Uterus (tissue), 3 donors: ENCODE measurements at regions not wholly inside any gene's neighbourhood (a gene's known extent, or its start where the extent isn't known, plus 50 kb on each side); places are given as distances from the start of the nearest gene placed in this dataset.

ENCODE experiments used
- DNase-seq, 2 donors: peaks; one replicate each; pipeline ENCODE4 v3.0.0-alpha.2; 2019 to 2020
- H3K27ac ChIP-seq, 2 donors: fragments of 200-600 bp; sonication (generic); 1 replicate in 1 of 2; 2 replicates in 1 of 2; pipeline ENCODE4 v1.5.1; 2016 to 2018
- H3K27me3 ChIP-seq, 2 donors: fragments of 200-600 bp; sonication (generic); one replicate each; pipeline ENCODE4 v1.5.1; 2018 to 2019; ENCODE audit warnings: control low read depth in 1 of 2
- H3K36me3 ChIP-seq, 2 donors: fragments of 200-600 bp; sonication (generic); one replicate each; pipeline ENCODE4 v1.5.1; 2019; ENCODE audit warnings: control low read depth in 1 of 2
- H3K4me1 ChIP-seq, 2 donors: fragments of 200-600 bp; sonication (generic); one replicate each; pipeline ENCODE4 v1.5.1; 2018 to 2019; ENCODE audit warnings: control low read depth in 1 of 2
- H3K4me3 ChIP-seq, 2 donors: fragments of 200-600 bp; sonication (generic); 1 replicate in 1 of 2; 2 replicates in 1 of 2; pipeline ENCODE4 v1.5.1; 2018 to 2019; ENCODE audit warnings: mild to moderate bottlenecking in 1 of 2
- H3K9me3 ChIP-seq, 2 donors: fragments of 200-600 bp; sonication (generic); one replicate each; pipeline ENCODE4 v1.5.1; 2019; ENCODE audit warnings: control low read depth in 1 of 2
- POLR2A ChIP-seq, 2 donors: fragments of 450-650 bp; IDR thresholded peaks; one replicate each; pipeline ENCODE4 v1.6.1; 2016; ENCODE audit warnings: antibody characterized with exemption in 2 of 2, mild to moderate bottlenecking in 1 of 2, moderate library complexity in 1 of 2
- intact Hi-C: fragments of 100-400 bp; cut with DNase I; formaldehyde crosslinking; loops from one replicate; pipeline ENCODE4 v1.15.1; 2023; ENCODE audit warnings: low total_unique reads
- TF ChIP-seq, protein P1 (sequence below), 4 experiments: fragments of 200-600 bp in 2 of 4; fragments of 450-650 bp in 2 of 4; sonication (generic) in 2 of 4; IDR thresholded peaks; one replicate each; pipeline ENCODE4 v1.5.1; 2016 to 2019; ENCODE audit warnings: antibody characterized with exemption in 4 of 4, mild to moderate bottlenecking in 2 of 4, moderate library complexity in 1 of 4
- donor health status: DM: yes; HTN: yes; CAD: no.

DNA sequence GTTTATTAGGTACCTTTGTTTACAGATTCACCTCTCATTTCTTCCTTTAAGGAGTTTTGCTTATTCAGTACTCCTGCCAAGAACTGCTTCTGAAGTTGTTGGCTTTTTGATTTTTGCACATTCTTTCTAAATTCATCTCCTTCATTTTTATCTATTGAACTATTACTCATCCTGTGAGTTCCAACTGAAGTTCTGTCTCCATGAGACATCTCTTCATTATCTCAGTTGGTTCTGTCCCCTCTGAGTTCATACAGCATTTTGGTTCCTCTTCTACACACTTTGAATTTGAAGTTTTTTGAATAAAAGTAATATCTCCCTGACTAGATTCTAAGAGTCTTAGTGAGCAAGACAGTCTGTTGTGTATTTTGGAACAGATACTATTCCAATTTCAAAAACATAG, 299.7 kb downstream of the OTOL1 start:
- Histone ChIP-seq H3K4me3 (no peak overlapping the region), H3K27ac (no peak overlapping the region), H3K27me3 (no peaks in the 10 kb centered on the region), H3K9me3 (no peaks in the 10 kb centered on the region), H3K4me1 (no peaks in the 10 kb centered on the region), H3K36me3 (no peaks in the 10 kb centered on the region)
- TF ChIP-seq, protein P1, sequence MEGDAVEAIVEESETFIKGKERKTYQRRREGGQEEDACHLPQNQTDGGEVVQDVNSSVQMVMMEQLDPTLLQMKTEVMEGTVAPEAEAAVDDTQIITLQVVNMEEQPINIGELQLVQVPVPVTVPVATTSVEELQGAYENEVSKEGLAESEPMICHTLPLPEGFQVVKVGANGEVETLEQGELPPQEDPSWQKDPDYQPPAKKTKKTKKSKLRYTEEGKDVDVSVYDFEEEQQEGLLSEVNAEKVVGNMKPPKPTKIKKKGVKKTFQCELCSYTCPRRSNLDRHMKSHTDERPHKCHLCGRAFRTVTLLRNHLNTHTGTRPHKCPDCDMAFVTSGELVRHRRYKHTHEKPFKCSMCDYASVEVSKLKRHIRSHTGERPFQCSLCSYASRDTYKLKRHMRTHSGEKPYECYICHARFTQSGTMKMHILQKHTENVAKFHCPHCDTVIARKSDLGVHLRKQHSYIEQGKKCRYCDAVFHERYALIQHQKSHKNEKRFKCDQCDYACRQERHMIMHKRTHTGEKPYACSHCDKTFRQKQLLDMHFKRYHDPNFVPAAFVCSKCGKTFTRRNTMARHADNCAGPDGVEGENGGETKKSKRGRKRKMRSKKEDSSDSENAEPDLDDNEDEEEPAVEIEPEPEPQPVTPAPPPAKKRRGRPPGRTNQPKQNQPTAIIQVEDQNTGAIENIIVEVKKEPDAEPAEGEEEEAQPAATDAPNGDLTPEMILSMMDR (IDR thresholded peaks at IDR 0.05): no peak
- no peak for TF ChIP-seq POLR2A (IDR thresholded peaks at IDR 0.05)
- no peak for DNase-seq
- intact Hi-C loops: no loop called here

DNA sequence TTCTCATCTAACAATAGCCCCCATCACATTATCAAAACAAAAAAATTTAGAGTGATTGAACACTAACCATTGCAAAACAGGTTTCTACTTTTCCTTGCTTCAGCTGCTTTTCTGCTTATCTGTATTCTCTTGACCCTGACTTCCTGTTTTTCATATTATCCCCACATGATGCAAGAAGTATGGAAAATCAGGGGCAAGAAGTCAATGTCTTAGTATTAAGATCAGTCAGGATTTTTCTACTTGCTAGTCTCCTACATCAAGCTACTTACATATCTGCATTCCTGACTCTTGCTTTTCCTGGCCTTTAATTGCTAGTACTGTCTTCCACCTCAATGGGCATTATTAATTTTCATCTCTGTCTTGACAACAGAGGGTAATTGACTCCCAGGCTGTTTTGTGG, 300.2 kb downstream of the OTOL1 start:
- Histone ChIP-seq H3K4me1 (no peaks in the 10 kb centered on the region), H3K36me3 (no peaks in the 10 kb centered on the region), H3K27ac (no peak overlapping the region), H3K27me3 (no peaks in the 10 kb centered on the region), H3K9me3 (no peaks in the 10 kb centered on the region), H3K4me3 (no peak overlapping the region)
- DNase-seq: no peak
- TF ChIP-seq, protein P1 (IDR thresholded peaks at IDR 0.05): no peak
- TF ChIP-seq POLR2A (IDR thresholded peaks at IDR 0.05): no peak
- intact Hi-C loops: no loop called here

DNA sequence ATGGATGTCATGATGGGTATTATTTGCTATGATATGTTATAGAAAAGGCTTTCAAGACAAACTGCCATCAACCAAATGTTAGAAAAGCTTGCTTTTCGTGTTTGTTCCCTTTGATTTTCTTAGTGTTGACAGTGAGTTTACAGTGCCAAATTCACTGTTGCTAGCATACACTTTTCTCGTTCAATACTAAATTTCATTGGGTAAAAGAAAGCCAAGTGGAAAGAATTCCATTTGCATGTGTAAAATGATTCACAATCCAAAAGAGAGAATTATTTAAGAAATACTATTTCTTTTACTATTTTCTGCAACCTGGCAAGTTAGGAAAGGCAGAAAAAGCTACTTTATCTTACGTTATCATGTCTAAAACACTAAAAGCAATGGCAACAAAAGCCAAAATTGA, 301.4 kb downstream of the OTOL1 start:
- Histone ChIP-seq H3K27ac (no peak overlapping the region), H3K36me3 (no peaks in the 10 kb centered on the region), H3K4me3 (no peak overlapping the region), H3K4me1 (no peaks in the 10 kb centered on the region), H3K27me3 (no peaks in the 10 kb centered on the region), H3K9me3 (no peaks in the 10 kb centered on the region)
- intact Hi-C loops: no loop called here
- TF ChIP-seq, protein P1 (IDR thresholded peaks at IDR 0.05): no peak
- no peak for TF ChIP-seq POLR2A (IDR thresholded peaks at IDR 0.05)
- DNase-seq: no peak

DNA sequence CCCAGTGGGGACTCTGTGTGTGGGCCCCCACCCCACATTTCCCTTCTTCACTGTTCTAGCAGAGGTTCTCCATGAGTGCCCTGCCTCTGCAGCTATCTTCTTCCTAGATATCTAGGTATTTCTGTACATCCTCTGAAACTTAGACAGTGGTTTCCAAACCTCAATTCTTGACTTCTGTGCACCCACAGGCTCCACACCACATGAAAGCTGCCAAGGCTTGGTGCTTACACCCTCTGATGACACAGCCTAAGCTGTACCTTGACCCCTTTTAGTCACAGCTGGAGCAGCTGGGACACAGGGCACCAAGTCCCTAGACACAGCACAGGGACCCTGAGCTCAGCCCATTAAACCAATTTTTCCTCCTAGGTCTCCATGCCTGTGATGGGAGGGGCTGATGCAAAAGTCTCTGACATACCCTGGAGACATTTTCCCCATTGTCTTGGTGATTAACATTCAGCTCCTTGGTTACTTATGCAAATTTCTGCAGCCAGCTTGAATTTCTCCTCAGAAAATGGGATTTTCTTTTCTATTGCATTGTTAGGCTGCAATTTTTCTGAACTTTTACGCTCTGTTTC, 304.5 kb downstream of the OTOL1 start:
- TF ChIP-seq, protein P1 (IDR thresholded peaks at IDR 0.05): no peak
- TF ChIP-seq POLR2A (IDR thresholded peaks at IDR 0.05): no peak
- intact Hi-C loops: no loop called here
- no peak overlapping the region for H3K27ac ChIP-seq

DNA sequence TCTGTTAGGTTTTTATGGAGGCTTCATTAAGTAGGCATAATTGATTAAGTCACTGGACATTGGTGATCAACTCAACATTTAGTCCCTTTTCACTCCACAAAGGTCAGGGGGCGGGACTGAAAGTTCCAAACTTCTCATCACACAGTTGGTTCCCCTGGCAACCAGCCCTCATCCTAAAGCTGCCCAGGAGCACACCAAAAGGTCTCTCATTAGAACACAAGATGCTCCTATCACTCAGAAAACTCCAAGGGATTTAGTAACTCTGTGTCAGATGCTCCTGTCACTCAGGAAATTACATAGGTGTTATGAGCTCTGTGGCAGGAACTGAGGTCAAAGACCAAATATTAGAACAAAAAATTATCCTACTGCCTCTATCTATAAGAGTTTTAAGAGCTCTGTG, 321.5 kb downstream of the OTOL1 start:
- no peak overlapping the region for H3K4me3 ChIP-seq
- no peaks in the 10 kb centered on the region for H3K36me3 ChIP-seq
- H3K27me3 ChIP-seq: no peaks in the 10 kb centered on the region
- no peaks in the 10 kb centered on the region for H3K9me3 ChIP-seq
- intact Hi-C loops: no loop called here
- no peak for DNase-seq
- TF ChIP-seq, protein P1 (IDR thresholded peaks at IDR 0.05): no peak
- TF ChIP-seq POLR2A (IDR thresholded peaks at IDR 0.05): no peak
- H3K27ac ChIP-seq: no peak overlapping the region
- no peaks in the 10 kb centered on the region for H3K4me1 ChIP-seq

More for the DNA sequence above, 304.5 kb downstream of the OTOL1 start:
- no peak for DNase-seq
- Histone ChIP-seq H3K9me3 (no peaks in the 10 kb centered on the region), H3K36me3 (no peaks in the 10 kb centered on the region), H3K27me3 (no peaks in the 10 kb centered on the region), H3K4me3 (no peak overlapping the region), H3K4me1 (no peaks in the 10 kb centered on the region)
